Activated CD4-positive, CD25-positive, alpha-beta regulatory T cell treated with anti-CD3 and anti-CD28 coated beads, Interleukin-2, amount 50 U/mL, for 24 hours (primary cell): ENCODE measurements at regions not wholly inside any gene's neighbourhood (a gene's known extent, or its start where the extent isn't known, plus 50 kb on each side); places are given as distances from the start of the nearest gene placed in this dataset.

Experiments used
- ATAC-seq, 2 donors: fragments of 150-1000 bp; cut with Tn5 transposase; one replicate each; pipeline ENCODE4 v1.10.0; 2021; ENCODE audit warnings: mild to moderate bottlenecking in 1 of 2, moderate library complexity in 1 of 2

GRCh38 chr18:38909972-38910371 is 1344.4 kb upstream of the CELF4 start:
- no peak for ATAC-seq

GRCh38 chr18:38902796-38903195 is 1337.2 kb upstream of the CELF4 start:
- ATAC-seq: no peak

DNA sequence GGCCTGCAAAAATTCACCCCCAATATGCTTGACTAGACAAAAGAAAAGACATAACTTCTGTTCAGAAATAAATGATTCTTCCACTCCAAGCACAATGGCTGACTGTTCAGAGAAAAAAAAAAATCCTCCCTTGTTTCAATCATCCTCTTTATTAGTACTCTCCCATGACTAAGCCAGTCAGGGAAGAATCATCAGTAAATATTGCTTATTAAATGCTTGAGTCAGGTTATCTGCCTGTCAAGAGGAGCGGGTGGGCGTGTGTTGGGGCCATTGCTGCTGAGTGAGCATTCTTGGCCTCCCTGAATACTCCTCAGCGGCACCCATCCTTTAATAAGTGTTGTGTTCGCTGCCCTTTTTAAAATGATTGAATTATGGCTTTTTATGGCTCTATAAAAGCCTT is 1334.8 kb upstream of the CELF4 start:
- ATAC-seq: no peak

GRCh38 chr18:38900031-38900430 is 1334.4 kb upstream of the CELF4 start:
- no peak for ATAC-seq

DNA sequence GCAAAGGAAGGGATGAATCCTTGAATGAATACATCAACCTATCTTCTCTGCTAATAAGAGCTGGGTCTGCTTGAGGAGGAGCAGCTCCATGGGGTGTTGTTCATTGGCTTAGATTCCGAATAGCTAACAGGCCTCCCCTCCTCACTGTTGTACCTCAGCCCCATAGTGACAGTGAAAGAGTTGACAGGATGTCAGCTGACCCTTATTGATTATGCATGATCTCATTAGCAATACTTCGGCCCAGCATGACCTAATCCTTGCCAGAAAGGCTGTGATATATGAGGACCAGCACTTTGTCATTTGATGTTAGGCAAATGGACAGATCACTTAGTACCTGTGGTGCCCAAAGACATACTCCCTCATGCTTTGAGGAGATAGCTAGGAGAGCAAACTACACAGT is 1333.7 kb upstream of the CELF4 start:
- no peak for ATAC-seq

- no peak for ATAC-seq
Observed at GRCh38 chr18:38898167-38898566, 1332.6 kb upstream of the CELF4 start.

DNA sequence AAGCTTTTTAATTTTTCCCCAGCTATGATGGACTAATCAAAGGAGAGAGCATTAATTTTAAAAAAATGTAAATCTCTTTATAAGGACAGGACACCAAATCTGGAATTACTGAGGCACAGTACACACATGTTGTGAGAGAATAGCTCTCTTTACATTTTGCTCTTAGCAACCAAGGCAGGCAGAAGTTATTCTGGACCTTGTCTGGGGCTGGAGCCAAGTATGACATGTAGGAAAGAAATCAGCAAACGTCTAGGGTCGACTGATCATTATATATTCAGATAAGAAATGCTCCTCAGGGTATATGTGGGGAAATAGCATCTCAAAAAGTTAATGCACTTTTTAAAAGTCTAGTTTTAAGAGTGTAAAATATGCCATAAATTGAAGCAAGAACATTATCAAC is 1330.0 kb upstream of the CELF4 start:
- no peak for ATAC-seq

DNA sequence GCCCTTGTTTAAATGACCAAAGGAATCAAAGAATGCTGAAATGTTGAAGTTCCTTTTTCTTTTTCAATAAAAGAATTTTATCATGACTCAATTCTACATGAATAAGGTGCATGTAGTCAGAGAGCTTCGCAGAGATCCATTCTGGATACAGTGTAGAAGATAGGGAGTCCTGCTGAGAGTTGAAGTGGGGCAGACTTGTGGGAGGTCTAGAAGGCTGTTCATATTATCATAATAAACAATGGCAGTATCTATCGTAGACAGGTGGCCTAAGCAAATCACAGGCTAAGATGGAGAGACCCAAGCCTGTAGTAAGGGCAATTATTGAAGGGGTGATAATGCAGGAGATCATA is 1322.0 kb upstream of the CELF4 start:
- no peak for ATAC-seq

- ATAC-seq: no peak
Observed at GRCh38 chr18:38886861-38887670, 1321.5 kb upstream of the CELF4 start.

GRCh38 chr18:38886235-38886634 is 1320.6 kb upstream of the CELF4 start:
- ATAC-seq: no peak

DNA sequence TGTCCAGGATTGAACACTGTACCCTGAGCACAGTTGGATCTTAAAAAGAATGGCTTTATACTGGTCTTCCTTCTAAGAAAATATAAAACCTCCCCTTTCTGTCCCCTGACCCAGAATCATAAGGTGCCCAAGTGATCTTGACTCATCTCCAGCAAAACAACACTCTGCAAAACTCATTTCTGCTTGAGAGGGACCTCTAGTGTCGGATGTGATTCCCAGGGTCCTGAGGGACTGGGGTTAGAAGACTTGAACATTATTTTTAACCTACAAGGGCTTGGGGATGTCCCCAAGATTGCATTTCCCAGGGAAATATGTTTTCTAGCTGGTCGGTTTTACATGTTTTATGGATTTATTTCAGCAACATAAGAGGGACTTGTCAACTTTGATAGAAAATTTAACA is 1318.5 kb upstream of the CELF4 start:
- ATAC-seq: no peak

DNA sequence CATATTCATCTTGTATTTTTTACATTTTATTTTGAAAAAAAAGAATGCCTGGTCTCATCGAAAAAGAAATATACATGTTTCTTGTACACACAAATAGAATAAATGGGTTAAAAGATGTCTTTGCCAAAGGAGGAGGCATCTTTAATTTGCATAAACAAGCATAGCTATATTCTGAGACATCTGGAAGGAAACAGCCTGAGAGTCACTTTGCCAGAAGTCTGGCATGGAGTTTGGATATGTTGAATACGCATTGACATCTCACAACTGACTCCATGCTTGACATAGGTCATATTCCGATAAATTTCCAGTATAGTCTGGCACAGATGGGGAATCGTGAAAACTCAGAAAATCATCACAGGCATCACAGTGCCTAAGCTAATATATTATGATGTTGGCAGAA is 1317.5 kb upstream of the CELF4 start:
- ATAC-seq: no peak

DNA sequence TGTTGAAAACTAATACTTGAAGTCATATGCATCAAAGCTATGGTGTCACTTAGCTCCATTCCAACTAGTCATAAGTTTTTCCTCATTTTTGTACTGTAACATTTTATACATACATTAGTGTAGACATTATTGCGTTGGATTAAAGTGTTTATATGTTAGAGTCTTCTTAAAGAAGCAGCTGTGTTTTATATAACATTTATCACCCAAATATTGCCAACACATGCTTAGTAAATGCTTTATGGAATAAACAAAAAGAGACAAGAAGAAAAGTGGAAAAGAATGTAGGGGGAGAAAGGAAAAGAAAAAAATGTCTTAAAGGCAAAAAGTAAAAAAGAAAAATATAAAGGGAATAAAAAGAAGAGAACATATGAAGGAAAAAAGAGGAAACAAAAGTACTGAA is 1314.3 kb upstream of the CELF4 start:
- ATAC-seq: no peak

DNA sequence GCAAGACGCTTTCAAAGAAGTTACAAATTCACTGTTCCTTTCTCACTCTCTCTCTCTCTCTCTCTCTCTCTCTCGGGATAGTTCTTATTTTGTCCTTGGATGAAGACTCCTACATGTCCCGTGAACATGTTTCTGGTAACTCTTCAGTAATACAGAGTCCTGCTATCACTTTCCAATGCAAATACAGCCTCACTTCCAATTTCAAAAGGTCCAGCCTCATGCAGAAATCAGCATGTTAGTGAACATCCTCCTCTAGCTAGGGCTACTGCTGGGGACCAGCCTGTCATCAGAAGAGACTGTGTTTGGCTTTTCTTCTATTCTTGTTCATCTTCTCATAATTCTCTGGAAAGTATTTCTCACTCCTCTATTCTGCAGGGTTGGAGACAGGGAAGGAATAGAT is 1306.7 kb upstream of the CELF4 start:
- no peak for ATAC-seq

- ATAC-seq: no peak
Observed at GRCh38 chr18:38868757-38869156, 1303.2 kb upstream of the CELF4 start.

DNA sequence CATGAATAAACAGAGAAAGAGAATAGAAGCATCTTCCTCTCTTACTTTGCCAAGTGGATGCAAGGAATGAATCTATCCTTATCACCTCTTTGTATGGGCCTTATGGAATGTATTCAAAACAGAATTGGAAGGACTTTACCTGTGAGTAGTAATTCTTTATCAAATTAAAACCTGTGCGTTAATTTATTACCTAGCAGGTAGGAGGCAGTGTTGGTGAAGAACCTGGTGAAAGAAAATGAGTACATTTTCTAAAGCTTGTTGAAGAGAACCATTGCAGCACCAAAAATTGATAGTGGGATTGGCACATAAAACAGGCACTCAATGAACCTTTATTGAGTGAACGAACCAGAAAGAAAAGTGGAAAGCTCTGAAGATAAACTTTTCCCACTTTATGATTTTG is 1302.1 kb upstream of the CELF4 start:
- no peak for ATAC-seq

DNA sequence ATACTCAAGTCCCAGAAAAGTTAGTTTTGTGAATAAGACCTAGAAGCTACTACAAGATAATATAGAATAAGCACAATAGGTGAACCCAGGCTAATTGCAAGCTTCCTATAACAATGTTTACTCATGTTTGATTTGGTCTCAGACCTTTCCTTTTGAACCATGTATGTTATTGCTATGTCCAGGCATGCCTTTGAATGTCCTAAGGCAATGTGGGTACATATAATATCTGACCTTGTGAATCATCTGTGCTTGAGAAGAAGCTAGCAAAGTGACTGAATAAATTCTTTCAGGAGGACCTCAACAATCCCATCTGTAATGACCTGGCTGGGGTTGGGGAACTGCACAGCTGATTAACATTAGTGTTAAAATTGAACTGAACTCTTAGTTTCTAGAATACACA is 1285.9 kb upstream of the CELF4 start:
- ATAC-seq: no peak

DNA sequence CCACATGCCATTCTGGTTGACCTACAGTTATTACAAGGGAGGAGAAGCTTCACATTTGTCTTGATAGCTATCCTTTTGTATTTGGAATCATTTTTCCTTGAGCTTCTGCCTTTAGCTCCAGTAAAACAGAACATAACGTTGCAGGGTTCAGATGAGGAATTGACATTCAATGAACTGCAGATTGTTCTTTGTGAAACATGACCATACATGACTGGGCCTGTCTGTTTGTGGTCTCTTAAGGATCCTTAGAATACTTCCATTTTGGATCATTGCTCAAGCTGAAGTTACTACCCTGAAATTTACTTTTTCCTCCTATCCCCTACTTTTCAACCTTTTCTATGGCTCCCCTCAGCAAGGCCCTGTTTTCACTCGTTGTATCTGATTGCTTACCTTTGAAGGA is 1281.7 kb upstream of the CELF4 start:
- ATAC-seq: no peak

DNA sequence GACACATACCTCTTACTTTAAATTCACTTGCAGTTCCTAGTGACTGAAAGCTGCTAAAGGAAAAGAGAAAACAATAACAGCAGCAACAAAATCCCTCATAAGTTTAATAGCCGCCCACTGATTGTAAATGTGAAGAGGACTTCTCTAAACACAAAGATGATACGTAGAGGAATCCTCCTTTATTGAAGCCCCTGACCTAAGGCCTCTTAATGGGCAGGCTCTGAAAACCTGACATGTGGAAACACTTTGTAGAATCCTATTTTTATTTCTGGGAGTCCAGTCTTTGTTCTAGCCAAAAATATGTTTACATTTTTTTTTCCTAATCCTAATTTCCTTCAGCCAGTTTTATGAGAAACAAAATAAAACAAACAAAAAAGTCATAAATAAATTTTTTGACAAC is 1277.7 kb upstream of the CELF4 start:
- ATAC-seq: no peak

- no peak for ATAC-seq
Observed at GRCh38 chr18:38826247-38826646, 1260.6 kb upstream of the CELF4 start.

- no peak for ATAC-seq
Observed at GRCh38 chr18:38811209-38811608, 1245.6 kb upstream of the CELF4 start.

DNA sequence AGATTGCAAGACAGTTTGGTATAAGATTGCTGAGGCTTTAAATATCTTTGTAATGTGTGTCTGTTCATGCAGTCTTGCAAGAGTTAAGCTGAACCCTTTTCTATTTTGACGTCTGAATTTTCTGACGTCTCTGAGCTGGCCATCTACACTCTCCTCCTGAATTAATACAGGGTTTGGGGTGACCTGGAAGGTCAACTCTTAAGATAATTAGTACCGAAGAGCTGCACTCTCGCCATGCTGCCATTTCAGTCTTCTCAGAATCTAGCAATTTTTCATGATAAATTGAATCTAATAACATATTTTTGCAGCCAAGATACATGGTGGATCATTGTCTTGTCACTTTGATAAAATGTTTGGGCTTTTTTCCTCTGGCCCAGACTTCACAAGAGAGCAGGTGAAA is 1245.2 kb upstream of the CELF4 start:
- no peak for ATAC-seq

DNA sequence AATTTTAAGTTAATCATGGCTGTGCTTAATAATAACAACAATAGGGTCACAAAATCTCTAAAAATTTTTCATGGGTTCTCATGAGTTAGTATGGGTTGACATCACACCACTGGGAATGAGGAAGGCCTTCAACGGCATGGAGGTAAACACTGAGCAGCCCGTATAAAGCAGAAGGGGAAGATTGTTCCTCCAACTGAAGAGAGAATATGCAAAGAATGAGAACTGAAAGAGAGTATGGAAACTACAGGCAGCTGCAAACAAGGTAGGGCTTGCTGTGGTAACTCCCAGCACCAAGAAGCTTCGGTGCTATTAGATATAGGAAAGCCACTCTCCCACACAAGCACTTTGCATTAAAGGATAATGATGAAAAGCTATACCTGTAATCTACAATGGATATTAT is 1242.3 kb upstream of the CELF4 start:
- no peak for ATAC-seq

DNA sequence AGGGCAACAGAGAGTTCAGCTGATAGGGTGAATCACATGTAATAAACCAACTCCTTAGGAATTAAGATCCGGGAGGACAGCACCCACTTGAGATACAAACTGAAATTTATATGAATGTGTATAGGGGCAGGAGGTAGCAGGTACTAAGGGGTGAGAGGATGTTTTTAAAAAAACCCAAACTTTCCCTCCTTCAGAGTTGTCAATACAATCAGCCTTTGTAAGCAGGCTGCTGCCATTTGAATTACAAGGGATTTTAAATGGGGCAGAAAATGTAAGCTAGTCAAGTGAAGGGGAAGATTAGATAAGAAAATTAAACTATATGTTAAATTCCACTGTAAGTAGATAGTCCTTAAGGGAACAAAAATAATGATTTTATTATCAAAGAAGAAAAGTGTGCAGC is 1239.7 kb upstream of the CELF4 start:
- ATAC-seq: no peak

GRCh38 chr18:38801640-38802039 is 1236.0 kb upstream of the CELF4 start:
- no peak for ATAC-seq
